Hematopoietic multipotent progenitor cell treated with erythropoietin and hydrocortisone succinate and interleukin-3 and kit ligand, for 8 days (in vitro differentiated cells): ENCODE measurements at regions not wholly inside any gene's neighbourhood (a gene's known extent, or its start where the extent isn't known, plus 50 kb on each side); places are given as distances from the start of the nearest gene placed in this dataset.

Experiments
- DNase-seq: peaks from one replicate; pipeline ENCODE4 v3.0.0-alpha.2; 2015

DNA sequence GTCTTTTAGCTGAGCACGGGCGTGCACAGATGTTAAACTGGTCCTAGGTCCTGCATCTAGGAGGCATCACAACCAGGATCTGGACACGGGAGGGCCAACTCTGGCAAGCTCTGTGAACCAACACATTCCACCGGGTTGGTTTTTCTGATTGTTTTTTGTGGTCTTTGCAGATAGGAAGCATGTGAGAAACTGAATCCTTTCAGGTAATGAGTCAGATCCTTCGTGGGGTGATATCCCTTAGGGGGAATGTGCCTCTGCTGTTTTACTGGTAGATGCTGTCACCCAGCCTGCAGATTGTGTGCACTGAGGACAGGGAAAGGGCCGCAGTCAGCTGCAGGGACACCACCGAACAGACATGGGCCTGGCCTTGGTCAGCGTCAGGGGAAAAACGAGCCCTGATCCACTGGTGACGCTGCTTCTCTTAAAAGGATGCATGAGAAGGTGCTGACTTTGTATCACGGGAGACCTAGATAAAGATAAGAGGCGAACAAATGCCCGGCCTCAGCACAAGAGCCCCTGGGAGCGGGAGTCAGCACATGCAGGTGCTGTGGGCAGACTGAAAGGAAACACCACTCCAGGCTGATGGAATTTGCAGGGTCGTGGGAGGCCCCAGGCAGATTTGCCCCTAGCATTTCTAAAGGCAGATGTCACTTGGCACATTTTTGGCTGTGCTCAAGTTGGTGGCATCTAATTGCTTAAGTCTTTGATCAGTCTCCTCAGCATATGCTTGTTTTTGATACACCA is 51.1 kb downstream of the DOP1B start:
- no peak for DNase-seq

DNA sequence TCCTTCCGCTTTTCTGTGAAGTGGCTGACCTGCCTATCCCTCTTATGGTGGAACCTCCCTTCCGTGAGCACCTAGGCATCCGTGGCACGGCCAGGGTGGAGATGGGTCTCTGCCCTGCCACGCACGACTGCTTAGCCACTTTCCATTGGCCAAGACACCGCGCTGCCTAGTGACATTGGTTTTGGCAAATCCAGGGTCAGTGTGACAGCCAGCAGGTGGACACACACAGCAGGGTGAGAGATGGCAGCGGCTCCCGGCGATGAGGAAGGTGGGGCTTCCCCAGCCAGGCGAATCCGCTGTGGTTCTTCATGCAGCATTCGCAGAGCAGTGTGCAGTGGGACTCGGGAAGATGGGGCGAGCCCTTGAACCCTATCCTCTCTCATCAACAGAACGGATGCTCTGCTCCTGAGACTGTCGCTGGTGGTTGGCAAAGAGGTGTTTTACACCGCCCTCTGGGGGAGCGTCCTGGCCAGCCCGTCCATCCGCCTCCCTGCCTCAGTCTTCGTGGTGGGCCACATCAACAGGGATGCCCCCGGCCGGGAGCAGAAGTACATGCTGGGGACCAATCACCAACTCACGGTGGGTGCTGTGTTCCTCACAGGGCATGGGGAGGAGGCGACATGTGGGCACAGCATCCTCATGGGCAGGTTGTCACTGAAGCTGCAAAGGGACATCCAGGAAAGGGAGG is 51.8 kb downstream of the DOP1B start:
- DNase-seq: no peak

DNA sequence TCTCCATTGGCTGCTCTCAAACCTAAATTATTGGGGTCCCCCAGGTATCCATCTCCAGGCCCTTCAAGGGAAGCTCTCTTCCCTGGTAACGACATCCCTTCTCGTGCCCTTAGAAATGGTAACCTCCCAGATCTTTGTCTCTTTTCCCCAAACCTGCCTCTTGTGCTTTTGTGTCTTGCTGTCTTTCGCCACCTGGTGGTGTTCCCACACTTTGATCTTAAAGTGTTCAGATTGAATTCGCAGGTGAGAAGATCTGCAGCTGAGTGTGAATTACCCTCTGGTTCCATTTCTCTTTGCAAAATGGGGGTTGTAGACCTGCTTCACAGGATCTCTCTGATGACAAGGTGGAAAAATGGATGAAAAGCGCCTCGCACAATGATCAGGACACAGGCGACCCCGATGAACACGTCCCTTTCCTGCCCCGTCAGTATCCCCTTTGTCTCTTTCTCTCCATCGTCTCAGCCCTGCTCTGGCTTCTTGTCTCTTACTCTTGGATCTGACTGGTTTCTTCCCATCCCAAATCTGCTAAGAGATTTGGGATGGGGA is 53.1 kb downstream of the DOP1B start:
- DNase-seq: peak; percentile 68

DNA sequence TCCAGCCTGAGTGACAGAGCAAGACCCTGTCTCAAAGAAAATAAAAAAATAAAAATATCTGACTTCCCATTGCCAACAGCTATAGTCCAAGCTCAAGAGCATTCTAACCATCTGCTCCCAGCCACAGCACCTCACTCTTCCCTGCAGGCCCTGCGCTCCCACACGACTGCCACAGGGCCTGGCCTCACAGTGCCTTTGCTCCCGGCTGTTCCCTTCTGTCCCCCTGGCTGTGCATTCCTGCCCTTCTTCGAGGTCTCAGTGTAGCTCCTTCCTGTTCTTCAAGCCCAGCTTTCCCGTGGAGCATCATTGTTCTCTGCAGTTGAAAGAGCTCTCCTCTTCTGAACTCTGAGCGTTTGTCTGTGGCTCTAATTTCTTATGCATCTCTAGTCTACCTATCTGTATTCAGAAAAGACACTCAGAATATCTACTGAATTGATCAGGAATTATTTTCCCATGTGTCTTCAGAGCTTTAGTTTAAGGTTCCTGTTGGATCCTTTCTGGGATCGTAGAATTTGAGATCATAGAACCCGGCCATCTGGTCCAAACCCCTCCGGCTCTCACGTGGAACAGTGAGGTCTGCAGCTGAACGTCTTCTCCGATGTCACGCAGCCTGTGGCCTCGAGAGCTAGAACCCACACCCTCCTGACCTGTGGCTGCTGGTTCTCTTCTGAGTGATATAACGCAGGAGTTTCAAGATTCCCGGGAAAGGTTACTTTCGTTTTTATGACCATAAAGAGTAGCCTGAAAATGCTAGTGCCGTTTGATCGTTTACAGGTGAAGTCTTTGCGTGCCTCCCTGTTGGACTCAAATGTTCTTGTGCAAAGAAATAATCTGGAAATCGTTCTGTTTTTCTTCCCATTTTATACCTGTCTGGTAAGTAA is 54.4 kb downstream of the DOP1B start:
- DNase-seq: no peak

DNA sequence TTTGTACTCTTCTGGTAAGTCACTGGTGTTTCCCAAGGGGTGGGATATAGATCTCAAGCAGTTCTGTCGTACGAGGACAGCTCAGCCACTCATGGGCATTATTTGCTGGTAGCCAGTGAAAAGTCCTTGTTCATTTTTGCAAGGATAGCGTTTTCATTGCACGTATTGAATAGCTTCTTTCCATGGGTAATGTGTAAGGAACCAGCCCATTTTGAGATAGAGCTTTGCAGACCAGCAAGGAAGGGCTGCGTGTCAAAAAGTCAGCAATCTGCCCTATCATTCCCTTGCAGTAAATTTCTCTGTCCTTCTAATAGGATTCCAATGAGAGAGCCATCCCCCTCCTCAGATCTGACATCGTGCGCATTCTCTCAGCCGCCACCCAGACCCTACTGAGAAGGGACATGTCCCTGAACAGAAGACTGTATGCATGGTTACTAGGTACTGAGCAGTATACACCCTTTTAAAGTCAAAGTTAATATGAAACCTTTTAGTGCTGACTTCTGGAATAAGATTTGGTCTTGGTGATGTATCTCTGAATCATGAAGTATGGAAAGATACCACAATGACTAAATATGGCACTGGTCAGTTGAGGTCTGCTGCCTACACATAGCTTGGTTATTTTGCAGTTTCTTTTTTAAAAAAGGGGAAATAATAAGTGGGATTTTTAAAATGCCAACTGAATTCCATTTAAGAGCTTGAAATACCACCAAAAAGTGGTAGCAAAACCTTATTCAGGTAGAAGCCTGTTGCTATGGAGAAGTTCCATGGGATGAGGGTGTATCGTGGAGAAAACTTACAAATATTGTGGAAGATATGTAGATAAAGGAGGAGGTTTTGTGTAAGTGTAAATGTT is 55.3 kb downstream of the DOP1B start:
- no peak for DNase-seq

DNA sequence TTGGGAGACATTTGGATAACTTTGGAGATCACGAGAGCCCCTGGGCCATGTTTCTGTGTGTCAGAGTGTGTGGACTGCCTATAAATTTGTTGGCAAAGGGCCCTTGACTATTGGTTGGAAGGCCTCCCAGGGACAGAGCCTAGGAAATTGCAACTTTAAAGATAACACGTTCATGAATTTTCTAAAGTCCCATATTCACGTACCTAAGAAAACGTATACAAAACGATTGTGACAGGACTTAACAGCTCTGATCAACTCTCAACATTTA is 55.8 kb downstream of the DOP1B start:
- DNase-seq: no peak

DNA sequence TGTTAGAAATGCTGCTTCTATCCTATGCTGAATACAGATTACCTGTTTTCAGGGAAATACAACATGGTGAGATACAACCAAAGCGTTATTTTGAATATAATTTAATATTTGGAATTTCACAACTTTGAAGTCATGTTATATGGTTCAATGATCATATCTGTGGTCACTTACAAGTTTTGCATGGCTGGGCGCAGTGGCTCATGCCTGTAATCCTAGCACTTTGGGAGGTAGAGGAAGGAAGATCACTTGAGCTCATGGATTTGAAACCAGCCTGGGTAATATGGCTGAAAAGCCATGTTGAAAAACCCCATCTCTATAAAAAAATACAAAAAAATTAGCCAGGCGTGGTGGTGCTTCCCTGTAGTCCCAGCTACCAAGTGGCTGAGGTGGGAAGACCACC is 57.9 kb downstream of the DOP1B start:
- DNase-seq: no peak

DNA sequence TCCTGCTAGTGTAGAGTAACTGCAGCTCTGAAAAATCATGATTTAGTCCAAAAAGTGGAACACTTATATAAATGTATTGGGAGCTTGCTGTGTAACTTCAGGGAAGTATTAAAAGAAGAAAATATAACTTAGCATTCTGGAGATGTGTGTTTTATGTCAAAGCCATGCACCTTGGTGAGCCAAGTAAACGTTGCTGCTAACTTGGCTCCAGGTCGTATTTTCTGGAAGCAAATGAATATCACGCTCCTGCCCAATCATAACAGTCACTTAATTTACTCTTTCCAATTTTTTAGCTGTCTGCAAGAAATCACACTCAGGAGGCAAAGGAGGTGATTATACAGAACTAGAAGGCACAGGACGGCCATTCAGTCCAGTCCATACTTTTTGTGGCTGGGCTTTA is 61.1 kb downstream of the DOP1B start:
- DNase-seq: no peak

DNA sequence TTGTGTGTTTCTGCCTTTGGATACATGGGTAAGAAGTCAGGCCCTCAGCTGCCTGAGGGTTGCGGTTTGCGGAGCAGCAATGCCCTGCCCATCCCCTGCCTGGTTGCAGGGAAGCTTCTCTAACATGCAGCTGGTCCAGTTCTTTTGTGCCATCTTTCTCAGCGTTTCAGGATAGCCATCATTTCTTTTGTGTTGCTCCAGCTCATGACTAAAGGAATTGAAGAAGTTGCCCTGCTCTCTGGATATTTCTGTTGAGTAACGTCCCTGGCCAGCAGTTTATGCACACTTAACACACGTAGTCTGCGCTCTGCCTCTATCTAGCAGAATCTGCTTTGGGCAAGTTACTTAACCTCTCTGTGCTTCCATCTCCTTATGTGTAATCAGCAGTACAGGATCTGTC is 62.1 kb downstream of the DOP1B start:
- no peak for DNase-seq

DNA sequence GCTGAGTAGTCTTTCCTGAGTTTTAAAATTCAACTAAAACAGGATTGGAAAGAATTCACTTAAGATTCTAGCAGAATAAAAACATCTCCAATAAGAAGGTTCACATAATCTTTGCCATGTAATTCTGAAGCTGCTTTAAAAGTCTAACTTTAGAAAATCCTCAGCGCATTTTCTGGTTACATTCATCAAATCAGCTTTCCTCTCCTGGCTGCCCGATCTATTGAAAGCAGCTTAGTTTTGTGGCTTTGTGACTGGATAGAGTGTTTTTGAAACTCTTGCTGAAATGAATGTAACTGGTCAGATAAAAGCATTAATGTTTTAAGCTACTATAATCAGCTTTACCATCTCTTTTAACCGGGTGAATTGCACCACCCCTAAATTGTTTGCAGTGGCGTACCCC is 66.8 kb downstream of the DOP1B start:
- DNase-seq: no peak

DNA sequence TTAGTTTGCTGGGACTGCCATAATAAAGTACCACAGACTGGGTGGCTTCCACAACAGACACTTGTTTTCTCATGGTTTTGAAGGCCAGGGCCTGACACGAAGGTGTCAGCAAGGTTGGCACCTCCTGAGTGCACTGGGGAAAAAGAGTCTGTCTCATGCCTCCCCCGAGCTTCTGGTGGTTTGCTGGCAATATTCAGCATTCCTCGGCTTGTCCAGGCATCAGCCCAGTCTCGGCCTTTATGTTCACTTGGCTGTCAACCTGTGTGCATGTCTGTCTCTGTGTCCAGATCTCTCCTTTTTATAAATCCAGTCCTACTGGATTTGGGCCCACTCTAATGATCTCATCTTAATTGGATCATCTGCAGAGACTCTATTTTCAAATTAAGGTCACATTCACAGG is 72.6 kb downstream of the DOP1B start:
- no peak for DNase-seq

DNA sequence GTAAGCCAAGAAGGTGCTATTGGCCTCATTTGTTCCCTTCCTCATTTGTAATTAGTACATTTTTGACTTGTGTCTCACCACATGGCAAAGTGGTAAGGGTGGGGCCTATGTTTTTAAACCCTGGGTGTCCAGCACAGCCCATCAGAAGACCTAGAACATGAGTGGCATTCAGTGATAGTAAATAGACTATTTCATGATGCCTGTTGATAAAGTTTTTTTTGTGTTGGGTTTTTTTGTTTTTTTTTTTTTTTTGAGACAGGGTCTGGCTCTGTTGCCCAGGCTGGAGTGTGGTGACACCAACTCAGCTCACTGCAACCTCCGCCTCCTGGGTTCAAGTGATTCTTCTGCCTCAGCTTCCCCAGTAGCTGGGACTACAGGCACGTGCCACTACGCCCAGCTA is 74.8 kb downstream of the DOP1B start:
- peak; percentile 32 for DNase-seq

DNA sequence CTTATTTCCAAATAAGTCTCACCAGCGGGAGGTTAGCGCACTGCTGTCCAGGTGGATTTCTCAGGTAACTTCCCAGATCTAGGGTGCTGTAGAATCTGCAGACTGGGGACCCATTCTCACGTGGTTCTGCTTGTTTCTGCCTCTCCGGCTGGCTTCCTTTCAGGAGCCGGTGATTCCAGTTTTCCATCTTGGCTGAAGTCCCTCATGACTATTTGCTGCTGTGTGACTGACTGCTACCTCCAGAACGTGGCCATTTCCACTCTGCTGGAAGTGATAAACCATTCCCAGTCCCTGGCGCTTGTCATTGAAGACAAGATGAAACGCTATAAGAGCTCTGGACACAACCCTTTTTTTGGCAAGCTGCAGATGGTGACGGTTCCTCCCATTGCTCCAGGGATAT is 76.0 kb downstream of the DOP1B start:
- no peak for DNase-seq

DNA sequence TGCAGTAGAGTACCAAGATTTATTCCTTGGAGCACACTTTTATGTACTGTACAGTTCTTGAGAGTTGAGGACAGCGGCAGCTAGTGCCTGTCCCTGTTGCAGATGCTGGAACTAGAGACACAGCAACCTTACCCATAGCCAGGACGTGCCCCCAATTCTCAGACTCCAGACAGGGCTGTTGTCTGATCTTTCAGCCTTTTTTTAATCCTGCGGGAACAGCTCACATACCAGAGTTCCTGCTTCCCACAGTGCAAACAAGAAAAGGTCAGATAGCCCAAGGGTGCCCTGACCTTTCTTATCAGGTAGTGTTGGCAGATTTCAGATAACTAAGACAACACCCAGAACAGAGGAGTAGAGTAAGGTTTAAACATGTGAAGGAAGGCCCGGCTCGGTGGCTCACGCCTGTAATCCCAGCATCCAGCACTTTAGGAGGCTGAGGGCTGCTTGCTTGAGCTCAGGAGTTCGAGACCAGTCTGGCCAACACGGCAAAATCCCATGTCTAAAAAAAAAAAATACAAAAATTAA is 78.5 kb downstream of the DOP1B start:
- no peak for DNase-seq

DNA sequence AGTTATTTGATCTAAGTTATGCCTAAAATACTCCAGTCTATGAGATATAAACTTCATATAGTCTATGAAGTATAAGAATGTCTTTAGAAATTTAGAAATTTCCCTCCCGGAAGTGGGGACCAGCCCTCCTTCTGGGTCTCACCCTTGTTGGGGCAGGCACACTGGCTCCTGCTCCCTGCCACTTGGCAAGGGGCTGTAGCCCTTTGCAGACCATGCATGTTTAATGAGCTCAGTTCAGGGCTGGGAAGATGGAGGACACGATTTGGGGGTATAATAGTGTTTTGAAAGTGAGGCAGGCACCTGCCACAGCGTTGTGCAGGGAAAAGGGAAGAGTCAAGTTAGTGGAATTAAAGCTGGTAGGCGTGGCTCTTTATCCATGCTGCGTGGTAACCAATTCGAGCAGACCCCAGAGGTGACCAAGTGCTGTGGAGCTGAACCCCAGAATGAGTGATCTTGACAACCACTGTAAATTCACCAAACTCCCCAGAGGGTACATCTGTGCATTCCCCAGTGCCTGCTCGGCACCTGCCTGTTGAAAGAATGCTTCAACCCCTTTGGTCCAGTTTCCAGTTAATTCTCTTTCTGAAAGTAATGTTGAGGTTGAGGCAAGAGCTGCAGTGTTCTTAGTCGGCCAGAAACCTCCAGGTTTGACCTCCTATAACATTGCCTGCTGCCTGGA is 79.6 kb downstream of the DOP1B start:
- DNase-seq: no peak

DNA sequence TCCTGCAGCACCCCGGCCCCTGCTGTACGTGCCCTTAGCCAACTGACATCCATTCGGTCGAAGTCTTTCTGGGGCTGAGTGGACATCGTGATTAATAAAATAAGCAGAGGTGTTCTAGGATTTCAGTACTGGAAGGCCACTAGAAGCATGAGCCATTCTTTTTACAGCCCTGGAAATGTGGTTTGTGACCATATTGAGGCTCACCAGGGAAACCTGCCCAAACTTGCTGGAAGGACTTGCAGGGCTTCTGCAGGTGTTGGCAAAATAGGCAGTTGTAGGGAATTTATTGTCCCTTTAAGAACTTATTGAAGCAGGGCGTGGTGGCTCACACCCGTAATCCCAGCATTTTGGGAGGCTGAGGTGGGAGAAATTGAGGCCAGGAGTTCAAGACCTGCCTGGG is 80.8 kb downstream of the DOP1B start:
- no peak for DNase-seq

DNA sequence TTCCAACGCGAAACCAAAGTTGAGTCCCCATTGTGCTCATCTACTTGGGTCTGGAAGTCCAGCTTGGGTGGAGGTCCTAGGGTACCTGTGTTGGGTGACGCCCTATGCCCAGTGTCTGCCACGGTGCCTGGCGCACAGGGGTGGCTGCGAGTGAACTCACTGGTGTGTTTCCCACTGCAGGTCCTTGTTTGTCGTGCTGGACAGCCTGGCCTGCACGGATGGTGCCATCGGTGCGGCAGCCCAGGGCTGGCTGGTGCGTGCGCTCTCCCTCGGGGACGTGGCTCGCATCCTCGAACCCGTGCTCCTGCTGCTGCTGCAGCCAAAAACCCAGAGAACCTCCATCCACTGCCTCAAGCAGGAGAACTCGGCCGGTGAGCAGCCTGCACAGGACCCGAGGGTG is 80.4 kb upstream of the MORC3 start:
- no peak for DNase-seq

DNA sequence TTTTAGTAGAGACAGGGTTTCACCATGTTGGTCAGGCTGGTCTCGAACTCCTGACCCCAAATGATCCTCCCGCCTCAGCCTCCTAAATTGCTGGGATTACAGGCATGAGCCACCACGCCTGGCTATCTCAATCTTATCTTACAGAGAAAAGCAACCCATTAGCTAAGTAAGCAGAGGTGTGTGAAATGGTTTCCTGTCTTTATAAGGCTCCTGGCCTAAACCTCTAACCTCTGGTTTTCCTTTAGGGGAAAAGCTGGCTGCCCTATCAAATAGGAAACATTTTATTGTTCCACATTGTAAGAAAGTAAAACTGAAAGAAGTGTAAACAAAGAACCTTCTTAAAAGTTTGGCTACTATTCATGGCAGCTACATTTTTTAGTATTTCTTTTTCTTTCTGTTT is 78.3 kb upstream of the MORC3 start:
- no peak for DNase-seq

DNA sequence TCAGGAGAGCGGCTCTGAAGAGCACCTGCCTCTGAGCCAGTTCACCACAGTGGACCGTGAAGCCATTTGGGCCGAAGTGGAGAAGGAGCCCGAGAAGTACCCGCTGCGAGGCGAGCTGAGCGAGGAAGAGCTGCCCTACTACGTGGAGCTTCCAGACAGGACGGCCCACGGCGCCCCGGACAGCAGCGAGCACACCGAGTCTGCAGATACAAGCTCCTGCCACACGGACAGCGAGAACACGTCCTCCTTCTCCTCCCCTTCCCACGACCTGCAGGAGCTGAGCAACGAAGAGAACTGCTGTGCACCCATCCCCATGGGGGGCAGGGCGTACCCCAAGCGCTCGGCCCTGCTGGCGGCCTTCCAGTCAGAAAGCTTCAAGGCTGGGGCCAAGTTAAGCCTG is 74.9 kb upstream of the MORC3 start:
- no peak for DNase-seq

DNA sequence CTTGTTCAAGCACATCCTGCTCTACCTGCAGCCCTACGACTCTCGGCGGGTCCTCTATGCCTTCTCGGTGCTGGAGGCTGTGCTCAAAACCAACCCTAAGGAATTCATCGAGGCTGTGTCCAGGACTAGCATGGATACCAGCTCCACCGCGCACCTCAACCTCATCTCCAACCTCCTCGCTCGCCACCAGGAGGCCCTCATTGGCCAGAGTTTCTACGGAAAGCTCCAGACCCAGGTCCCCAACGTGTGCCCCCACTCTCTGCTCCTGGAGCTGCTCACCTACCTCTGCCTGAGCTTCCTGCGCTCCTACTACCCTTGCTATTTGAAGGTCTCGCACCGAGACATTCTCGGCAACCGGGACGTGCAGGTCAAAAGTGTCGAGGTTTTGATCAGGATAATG is 74.3 kb upstream of the MORC3 start:
- no peak for DNase-seq

DNA sequence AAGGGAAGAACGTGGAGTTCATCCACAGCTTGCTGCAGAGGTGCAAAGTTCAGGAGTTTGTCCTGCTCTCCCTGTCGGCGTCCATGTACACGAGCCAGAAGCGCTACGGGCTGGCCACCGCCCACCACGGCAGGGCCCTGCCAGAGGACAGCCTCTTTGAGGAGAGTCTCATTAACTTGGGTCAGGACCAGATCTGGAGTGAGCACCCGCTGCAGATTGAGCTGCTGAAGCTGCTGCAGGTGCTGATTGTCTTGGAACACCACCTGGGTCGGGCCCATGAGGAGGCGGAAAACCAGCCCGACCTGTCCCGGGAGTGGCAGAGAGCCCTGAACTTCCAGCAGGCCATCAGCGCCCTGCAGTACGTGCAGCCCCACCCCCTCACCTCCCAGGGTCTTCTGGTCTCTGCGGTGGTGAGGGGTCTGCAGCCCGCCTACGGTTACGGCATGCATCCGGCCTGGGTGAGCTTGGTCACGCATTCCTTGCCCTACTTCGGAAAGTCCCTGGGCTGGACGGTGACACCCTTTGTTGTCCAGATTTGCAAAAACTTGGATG is 73.8 kb upstream of the MORC3 start:
- no peak for DNase-seq
